GM18511 (cell line): ENCODE measurements at regions not wholly inside any gene's neighbourhood (a gene's known extent, or its start where the extent isn't known, plus 50 kb on each side); places are given as distances from the start of the nearest gene placed in this dataset.
"Not testable (repeated sequence)": the region's sequence is repeated elsewhere in the genome, so short reads cannot be mapped to it uniquely, and the experiment has no call there.

Source experiments
- ATAC-seq: cut with Tn5 transposase; IDR thresholded peaks from one replicate; pipeline ENCODE4 v1.9.1; 2021; ENCODE audit warnings: mild to moderate bottlenecking, moderate library complexity; ENCODE audit not compliant: unreplicated experiment

DNA sequence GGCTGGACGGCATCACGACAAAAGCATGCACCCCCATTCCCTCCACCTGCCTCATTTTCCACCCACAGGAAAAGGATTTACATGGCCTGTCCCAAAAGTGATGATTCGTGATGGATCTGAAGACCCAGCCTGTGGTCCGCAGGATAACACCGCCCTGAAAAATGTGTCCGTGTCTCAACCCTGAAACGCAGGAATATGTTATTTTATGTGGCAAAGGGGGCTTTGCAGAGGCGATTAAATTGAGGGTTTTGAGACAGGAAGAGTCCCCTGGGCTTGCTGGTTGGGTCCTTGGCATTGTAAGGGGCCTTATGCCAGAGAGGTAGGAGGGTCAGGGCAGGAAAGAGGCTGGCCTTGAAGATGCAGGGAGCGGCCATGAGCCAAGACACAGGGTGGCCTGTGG lies 80.2 kb upstream of the PPP2R2D start:
- no peak for ATAC-seq

DNA sequence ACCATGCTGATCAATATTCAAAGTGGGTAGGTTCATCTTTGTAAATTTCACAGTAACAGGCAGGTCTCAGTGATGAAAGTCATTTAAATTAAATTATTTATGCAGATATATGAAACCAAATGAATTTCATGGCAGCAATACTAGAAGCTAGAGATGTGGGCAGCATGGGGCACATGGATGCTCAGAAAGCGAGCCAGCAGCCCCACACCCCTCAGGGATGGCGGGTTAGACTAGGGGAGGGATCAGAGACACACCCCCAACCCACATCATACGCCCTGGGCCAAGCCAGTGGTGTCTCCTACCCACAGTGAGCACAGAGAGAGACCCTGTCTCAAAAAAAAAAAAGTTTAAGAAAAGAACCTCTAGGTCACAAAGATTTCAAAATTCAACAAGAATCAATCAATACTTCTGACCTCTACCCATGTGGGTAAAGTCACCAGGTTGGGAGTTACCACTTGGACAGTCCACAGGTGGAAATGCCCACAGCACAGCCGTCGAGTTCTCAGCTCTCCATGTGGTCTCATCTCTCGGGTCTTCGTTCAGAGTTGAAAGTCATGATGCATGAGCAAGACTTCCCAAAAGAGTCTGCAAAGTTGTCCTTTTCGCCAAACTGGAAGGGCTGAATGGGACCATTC lies 79.3 kb upstream of the PPP2R2D start:
- ATAC-seq = no peak

DNA sequence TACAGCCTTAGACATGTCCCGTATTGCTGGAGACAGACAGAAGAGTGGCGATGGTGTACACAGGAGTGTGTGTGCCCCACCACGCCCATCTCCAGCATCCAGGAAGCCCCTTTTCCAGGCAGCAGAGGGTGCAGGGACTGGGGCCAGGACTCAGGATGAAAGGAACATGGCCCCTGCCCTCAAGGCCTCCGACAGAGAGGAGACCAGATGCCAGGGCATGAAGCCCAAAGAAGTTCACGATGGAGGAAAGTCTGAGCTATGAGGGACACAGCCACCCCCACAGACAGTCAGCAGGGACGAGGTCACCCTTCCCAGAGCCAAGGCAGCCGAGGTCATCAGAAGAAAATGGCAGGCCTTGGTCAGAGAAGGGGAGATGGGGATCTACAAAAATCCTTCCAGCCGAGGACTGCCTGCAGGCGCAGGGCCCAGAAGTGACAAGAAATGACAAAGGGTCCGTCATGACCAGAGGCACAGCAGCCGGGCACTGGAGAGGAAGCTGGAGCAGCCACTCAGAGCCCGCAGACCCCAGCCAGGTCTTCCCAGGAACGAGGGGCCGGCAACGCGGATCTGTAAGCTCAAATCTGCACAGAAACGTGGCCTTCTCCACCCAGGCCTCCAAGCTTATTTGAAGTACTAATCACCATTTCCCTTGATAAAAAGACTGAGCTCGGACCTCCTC lies 78.7 kb upstream of the PPP2R2D start:
- ATAC-seq = no peak

DNA sequence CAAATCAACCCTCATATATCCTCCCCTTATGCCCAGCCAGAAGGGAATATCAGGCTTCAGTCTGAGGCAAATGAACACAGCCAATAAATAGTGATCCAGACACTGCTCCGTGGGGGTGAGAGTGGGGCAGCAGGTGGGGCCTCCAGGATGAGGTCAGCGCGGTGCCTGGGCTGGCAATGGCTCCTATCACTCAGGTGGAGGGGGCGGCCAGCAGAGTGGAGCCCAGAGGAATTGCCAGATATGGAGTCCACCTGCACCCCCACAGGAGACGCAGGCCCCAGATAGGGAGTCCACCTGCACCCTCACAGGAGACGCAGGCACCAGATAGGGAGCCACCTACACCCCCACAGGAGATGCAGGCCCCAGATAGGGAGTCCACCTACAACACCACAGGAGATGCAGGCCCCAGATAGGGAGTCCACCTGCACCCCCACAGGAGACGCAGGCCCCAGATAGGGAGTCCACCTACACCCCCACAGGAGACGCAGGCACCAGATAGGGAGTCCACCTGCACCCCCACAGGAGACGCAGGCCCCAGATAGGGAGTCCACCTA lies 78.0 kb upstream of the PPP2R2D start:
- no peak for ATAC-seq

DNA sequence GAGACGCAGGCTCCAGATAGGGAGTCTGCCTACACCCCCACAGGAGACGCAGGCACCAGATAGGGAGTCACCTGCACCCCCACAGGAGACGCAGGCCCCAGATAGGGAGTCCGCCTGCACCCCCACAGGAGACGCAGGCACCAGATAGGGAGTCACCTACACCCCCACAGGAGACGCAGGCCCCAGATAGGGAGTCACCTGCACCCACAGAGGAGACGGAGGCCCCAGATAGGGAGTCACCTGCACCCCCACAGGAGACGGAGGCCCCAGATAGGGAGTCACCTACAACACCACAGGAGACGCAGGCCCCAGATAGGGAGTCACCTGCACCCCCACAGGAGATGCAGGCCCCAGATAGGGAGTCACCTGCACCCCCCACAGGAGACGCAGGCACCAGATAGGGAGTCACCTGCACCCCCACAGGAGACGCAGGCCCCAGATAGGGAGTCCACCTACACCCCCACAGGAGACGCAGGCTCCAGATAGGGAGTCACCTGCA lies 77.2 kb upstream of the PPP2R2D start:
- ATAC-seq = not testable (repeated sequence)

DNA sequence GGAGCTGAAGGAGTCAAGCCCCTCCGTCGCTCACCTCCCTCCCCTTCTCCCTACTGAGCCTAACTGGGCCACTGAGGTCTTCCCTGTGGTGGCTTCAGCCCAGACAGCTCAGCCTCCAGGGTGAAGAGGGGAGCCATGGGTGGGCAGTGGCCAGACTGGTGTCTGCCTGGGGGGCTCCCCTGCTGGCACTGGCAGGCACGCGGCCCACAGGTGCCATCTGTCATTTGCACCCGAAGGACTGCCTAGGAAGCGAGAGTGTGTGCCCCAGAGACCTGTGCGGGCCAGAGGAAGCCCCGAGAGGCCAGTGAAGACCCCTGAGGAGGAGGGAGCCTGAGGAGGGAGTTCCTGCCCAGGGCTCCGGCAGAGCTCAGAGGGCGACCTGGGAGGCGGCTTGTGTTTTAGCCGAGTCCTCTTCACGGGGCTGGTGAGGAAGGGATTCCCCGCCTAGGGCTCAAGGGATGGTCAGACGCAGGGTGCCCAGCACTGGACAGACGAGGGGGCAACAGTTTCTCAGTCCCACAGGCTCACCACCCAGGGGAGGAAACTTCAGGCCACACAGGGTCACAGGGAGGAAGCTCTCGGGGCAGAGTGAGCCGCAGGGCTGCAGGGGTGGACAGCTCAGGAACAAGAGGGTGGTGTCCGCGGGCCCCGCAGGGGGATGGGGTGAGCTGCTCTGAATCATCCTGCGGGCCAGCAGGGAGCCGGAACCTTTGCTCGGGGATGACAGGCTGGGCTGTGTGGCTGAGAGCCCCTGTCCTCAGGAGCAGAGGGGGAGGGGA lies 76.2 kb upstream of the PPP2R2D start:
- no peak for ATAC-seq

DNA sequence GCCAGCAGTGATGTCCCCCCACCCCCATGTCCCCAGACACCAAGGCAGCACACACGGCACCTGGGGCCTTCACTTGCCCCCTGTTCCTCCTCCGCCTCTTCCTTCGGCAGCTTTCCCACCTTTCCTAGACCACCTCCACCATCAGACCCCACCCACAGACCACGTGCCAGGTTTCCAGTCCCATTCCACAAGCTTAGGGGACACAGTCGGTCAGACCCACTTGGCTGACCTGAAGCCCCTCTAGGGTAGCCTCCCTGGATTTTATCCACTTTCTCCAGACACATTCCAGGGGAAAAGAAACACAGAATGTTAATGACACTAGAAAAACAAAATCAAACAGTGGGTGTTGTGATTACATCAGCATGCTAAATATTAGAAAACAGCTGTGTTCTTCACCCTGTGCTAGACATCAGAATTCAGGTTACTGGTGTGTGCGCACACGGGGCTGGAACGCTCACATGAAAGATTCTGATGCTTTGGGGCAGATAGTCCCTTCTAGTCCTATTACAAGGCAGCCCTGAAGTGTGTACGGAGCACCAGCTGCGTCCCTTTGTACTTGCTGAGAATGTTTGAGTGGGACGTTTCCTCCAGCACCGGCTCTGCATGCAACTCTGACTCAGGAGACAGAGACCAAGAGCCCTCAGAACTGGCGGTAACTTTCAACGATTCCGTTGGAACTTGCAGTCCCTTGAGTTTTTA lies 75.5 kb upstream of the PPP2R2D start:
- no peak for ATAC-seq

DNA sequence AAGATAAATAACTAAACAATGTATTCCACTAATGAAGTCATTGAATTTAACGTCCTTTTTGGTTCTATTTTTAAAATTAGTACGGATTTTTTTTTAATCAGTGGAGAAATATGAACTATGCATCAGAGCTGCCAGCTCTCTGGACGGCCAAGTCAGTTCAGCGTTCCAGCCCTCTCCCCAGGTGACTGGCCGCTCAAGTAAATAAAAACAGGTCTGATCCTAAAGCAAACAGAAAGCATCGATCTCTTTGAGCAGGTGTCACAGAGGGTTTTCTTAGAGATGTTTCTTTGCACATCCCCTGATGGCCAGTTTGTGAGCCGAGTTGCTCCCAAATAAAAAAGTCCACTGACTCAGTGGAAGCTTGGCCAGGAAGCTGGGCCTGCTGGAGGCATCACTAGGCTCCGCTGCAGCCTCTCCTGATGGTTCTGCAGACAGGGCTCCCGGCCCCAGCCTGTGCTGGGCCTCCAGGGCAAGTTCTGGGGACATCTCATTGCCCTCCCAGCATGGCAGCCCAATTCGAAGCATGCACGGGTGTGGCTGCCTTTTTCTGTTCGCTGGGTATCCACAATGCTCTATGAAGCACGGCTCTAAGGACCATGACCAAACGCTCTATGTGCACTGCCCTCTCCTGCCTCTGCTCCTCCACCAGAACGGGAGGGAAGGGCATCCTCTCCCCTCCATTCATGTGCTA lies 74.7 kb upstream of the PPP2R2D start:
- no peak for ATAC-seq

DNA sequence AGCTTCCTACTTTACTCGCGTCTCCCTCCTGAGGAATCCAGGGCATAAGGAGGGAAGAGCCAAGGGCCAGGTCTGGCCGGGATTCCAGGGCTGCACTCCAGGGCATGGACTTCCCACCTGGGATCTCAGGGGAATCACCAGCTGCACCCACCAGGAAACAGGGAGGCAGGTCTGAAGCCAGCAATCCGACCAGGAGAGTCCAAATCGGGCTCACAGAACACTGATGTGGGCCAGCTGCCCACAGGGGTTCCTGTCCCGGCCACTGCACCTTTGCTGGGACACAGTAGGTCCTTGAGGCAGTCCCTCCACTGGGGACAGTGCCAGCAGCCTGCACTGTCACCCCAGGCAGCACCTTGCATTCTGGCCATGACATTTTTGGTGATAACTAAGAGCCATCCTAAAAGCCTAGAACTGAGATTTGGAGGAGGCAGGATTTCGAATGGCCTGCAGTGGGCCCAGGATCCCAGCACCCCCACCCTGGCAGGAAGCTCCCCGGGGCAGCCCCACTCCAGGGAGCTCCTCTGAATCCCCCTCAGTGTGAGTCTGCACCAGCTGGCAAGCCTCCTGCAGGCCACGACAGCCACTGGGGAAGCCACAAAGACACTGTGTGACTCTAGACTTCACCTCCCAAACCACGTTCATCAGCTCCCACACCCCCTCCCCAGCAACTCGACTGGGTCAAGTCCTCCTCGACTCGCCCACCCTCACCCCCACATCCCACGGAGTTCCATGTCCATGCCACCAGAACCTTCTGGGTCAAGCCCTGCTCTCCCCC lies 71.5 kb upstream of the PPP2R2D start:
- no peak for ATAC-seq

DNA sequence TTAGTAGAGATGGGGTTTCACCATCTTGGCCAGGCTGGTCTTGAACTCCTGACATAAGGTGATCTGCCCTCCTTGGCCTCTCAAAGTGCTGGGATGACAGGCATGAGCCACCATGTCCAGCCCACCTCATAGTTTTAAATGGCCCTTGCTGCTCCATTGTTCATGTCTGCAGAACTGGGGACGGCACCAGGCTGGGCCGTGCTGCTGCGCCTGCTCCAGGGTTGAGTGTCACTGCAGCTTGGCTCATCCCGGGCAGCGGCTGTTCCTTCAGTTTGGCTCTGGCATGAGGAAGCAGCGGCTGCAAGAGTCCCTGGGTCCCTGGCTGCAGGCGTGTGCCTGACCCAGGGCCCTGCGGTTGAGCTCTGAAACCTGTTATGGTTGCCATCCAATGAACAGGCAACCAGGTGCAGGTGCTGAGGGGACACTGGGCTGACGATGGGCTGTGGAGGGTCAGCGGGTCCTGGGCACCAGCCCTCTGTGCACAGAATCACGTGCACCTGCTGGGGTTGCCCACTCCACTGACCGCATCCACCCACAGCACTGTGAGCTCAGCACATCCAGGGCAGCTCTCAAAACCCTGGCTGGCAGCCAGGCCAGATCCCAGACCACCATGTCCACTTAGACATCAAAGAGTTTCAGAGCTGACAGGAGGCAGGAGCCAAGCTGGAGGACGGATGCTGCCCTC lies 70.2 kb upstream of the PPP2R2D start:
- ATAC-seq = no peak

DNA sequence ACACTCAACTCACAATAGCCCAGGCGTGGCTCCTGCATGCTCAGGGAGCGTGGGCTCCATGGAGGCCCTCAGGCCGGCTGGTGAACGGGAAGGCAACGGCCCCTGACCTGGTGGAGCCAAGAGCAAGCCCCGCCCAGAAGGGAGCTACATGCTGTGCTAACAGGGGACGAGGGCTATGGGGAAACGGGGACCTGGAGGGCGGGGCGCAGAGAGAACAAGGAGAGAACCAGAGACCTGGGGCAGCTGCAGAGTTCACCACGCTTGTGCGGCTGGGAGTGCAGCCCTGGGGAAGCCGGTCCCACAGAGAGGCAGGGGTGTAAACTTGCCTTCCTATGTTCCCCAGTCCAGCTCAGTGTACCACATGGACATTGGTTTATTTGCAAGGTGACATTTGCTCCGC lies 69.2 kb upstream of the PPP2R2D start:
- ATAC-seq = no peak

DNA sequence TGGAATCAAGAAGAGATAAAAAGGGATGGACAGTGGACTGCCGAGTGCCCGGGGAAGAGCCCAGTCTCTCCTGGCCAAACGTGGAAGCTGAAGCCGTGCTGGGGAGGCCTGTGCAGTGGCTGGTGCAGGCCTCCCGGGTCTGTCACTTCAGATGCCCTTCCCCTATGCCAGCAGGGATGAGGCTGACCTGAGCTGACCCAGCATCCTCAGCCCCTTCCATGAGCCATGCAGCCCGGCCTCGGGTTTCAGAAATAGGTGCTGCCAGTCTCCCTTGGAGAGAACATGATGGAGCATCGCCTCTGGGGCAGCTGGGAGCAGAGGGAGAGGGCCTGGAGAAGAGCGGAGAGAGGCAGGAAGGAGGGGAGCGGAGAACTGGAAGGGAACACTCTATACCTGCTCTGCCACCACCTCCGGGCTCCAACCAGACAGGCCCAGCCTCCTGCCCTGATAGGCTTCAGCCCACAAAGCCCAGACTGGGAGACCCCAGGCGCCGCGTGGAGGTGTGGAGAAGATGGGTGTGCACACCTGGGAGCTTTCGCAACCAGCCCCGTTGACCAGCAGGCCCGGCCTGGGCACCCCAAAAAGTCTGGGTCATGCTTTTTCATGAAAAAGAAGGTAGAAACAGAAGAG lies 68.6 kb upstream of the PPP2R2D start:
- ATAC-seq = no peak

DNA sequence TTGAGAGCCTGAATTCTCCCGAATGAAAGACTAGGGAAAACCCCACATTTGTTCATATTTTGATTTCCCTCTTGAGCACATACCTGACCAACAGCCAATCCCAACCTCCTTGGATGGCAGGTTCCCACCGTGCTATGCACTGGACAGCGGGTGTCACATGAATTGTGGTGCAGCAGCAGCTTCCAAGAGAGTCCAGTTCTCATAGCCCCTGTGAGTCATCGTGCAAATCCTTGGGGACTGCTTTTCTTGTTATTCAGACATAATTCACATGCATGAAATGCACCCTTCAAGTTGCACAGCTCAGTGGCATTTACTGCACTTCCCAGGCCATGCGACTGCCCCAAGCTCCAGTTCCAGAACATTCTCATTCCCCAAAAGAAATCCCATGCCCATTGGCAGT lies 67.8 kb upstream of the PPP2R2D start:
- ATAC-seq = no peak

DNA sequence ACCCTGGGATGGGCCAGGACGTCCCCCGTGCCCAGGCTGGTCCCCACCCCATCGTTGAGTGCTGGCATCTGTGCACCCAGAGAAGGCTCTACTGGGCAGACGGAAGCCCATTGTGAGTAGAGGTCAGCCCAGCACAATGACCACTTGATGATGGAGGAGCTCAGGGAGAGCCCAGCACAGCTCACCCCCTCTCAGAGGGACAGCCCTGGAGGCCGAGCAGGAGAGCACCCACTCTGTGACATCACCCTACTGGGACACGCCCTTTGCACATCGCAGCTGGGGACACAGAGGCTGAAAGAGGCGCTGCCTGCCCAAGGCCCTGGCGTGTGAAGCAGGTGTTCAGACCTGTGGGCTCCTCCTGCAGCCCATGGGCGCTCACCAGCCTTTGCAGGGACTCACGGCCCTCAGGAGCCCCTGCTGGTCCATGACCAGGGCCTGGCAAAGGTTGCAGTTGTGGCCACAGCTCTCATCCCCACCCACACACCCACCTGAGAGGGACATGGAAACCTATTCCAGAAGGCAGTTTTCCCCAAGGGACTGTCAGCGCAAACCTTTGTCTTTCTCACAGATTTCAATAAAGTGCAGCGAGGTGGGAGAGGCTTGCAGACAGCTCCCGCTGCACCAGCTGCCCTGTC lies 67.2 kb upstream of the PPP2R2D start:
- no peak for ATAC-seq

DNA sequence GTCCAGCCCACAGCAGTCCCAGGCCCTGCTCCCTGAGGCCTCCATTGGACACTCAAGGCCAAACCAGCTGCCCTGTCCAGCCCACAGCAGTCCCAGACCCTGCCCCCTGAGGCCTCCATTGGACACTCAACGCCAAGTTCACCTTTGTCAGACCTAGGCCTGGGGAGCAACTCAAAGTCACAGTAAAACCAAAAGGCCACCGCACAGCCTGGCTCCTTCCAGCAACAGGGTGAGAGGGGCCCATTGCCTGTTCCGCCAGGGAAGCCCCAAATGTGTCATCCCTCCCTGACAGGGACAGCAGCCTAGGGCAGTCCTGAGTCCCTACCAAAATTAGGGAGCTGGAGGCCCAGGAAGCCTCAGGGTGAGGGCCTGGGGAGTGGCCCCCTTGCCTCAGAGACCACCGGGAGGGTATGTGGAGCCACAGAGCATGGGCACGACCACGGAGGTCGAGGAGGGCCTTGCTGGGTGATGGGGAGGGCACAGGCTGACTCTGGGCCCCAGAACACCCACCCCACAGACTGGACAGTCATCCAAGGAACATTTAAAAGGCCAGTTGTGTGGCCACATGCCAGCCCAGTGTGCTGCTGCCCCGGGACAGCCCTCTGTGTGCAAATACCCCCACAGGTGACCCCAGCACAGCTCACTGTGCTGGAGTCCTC lies 66.5 kb upstream of the PPP2R2D start:
- no peak for ATAC-seq

DNA sequence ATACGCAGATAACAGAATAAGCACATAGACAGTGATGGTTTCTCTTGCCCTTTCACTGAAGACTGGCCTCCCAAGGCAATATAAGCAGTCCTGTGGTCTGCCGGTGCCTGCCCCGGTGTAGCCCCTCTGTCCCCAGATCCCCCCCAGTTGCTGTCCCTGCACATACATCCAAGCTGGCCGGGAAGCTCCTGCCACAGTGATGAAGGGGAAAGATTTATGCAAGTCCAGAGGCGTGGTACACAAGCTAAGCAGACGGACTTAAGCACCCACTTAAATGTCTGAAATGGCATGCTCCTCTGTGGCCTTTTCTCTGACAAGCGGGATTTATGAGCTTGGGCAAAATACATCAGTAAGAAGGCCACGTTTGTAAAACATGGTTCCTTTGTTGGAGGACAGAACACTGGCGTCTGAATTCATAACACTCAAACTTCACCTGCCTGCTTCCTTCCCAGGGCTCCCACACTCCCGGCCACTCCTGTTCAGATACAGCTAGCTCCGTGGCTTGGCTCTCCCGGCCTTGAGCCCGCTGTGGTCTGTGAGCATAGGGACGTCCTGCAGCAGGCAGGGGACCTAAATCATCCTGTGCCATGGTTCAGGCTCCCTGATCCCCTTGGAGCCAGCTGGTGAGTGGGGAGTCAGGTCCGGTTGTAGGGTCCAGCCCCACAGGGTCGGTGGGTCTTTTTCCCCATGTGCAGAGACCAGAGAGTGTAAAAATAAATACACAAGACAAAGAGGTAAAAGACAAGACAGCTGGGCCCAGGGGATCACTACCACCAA lies 61.7 kb upstream of the PPP2R2D start:
- ATAC-seq = no peak
